ENCODE measurements at regions not wholly inside any gene's neighbourhood (a gene's known extent, or its start where the extent isn't known, plus 50 kb on each side); places are given as distances from the start of the nearest gene placed in this dataset.

GRCh38 chr15:29568840-29569532 lies 253.3 kb downstream of the TJP1 start:
- Histone ChIP-seq H3K9me2 (ENCODE audit: insufficient read depth) (no peaks in the 10 kb centered on the region), H3K9me3 (ENCODE audit: low read depth) (no peaks in the 10 kb centered on the region), H2AFZ (no peak overlapping the region), H3K9ac (no peak overlapping the region), H3K79me2 (ENCODE audit: insufficient read depth) (no peaks in the 10 kb centered on the region), H3K36me3 (ENCODE audit: low read depth) (no peaks in the 10 kb centered on the region), H3K4me3 (no peak overlapping the region), H3K4me2 (ENCODE audit: unreplicated experiment) (no peak overlapping the region), H4K20me1 (ENCODE audit: insufficient read depth) (no peaks in the 10 kb centered on the region), H3K27me3 (replicated peaks; ENCODE audit: insufficient read depth) (peaks cover 57% of the 10 kb centered on the region), H3K27ac (no peak overlapping the region), H3K4me1 (ENCODE audit: insufficient read depth) (no peaks in the 10 kb centered on the region), H3F3A (ENCODE audit: insufficient read depth) (no peaks in the 10 kb centered on the region)
- DNase-seq = peak; percentile 5
- TF ChIP-seq EZH2phosphoT487 (IDR thresholded peaks at IDR 0.05; ENCODE audit: insufficient read depth, low read depth) = no peak
- no peak for TF ChIP-seq EZH2 (IDR thresholded peaks at IDR 0.05; ENCODE audit: insufficient read depth, poor library complexity, severe bottlenecking)
- in situ Hi-C loops (cut with MboI) = no loop called here
- WGBS, 2 experiments (ENCODE audit: low coverage in 1 of 2, low lambda C conversion rate in 2 of 2, missing lambda C conversion rate in 2 of 2) = 44 to 46% methylated on average over 9 of the region's 9 CpGs

DNA sequence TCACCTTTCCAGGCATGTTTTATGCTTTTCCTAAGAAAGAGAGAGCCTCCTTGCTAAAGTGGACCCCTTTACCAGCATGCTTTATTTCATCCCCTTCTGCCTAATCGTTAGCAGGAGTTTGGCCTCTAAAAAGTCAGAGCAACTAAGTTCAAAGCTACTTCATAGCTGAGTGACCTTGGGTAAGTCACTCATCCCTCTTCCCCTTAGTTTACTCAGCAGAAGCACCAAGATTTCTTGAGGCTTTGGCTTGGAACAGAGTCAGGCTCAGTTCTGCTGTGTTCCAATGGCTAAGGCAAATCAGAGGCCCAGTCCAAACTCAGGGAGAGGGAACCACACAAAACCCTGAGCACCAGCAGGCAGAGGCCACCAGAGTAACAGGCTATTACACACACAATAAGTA lies 254.9 kb downstream of the TJP1 start:
- no peaks in the 10 kb centered on the region for H3K9me2 ChIP-seq (ENCODE audit: insufficient read depth)
- peaks cover 43% of the 10 kb centered on the region for H3K27me3 ChIP-seq (replicated peaks; ENCODE audit: insufficient read depth)
- WGBS, 2 experiments (ENCODE audit: low coverage in 1 of 2, low lambda C conversion rate in 2 of 2, missing lambda C conversion rate in 2 of 2) = 19 to 23% methylated on average over 1 of the region's 1 CpG
- DNase-seq = no peak
- no peak overlapping the region for H3K4me2 ChIP-seq (ENCODE audit: unreplicated experiment)
- H3F3A ChIP-seq (ENCODE audit: insufficient read depth) = no peaks in the 10 kb centered on the region
- H2AFZ ChIP-seq = no peak overlapping the region
- H3K9ac ChIP-seq = no peak overlapping the region
- no peak overlapping the region for H3K27ac ChIP-seq
- no peaks in the 10 kb centered on the region for H3K4me1 ChIP-seq (ENCODE audit: insufficient read depth)
- no peaks in the 10 kb centered on the region for H3K79me2 ChIP-seq (ENCODE audit: insufficient read depth)
- no peaks in the 10 kb centered on the region for H3K36me3 ChIP-seq (ENCODE audit: low read depth)
- no peaks in the 10 kb centered on the region for H3K9me3 ChIP-seq (ENCODE audit: low read depth)
- no peaks in the 10 kb centered on the region for H4K20me1 ChIP-seq (ENCODE audit: insufficient read depth)
- in situ Hi-C loops (cut with MboI) = no loop called here
- TF ChIP-seq EZH2phosphoT487 (IDR thresholded peaks at IDR 0.05; ENCODE audit: insufficient read depth, low read depth) (no peak), EZH2 (IDR thresholded peaks at IDR 0.05; ENCODE audit: insufficient read depth, poor library complexity, severe bottlenecking) (no peak)
- no peak overlapping the region for H3K4me3 ChIP-seq

- Histone ChIP-seq H3K9me3 (ENCODE audit: low read depth) (no peaks in the 10 kb centered on the region), H3F3A (ENCODE audit: insufficient read depth) (no peaks in the 10 kb centered on the region), H3K4me1 (ENCODE audit: insufficient read depth) (no peaks in the 10 kb centered on the region), H3K27me3 (replicated peaks; ENCODE audit: insufficient read depth) (peaks cover 39% of the 10 kb centered on the region), H3K9ac (no peak overlapping the region), H3K79me2 (ENCODE audit: insufficient read depth) (no peaks in the 10 kb centered on the region), H3K9me2 (ENCODE audit: insufficient read depth) (no peaks in the 10 kb centered on the region; the same call in 1 of the 2 replicates), H2AFZ (no peak overlapping the region), H3K4me2 (ENCODE audit: unreplicated experiment) (no peak overlapping the region), H3K36me3 (ENCODE audit: low read depth) (no peaks in the 10 kb centered on the region), H3K4me3 (no peak overlapping the region), H3K27ac (no peak overlapping the region), H4K20me1 (ENCODE audit: insufficient read depth) (no peaks in the 10 kb centered on the region)
- in situ Hi-C loops (cut with MboI) = no loop called here
- TF ChIP-seq EZH2phosphoT487 (IDR thresholded peaks at IDR 0.05; ENCODE audit: insufficient read depth, low read depth) (no peak), EZH2 (IDR thresholded peaks at IDR 0.05; ENCODE audit: insufficient read depth, poor library complexity, severe bottlenecking) (no peak)
- DNase-seq = no peak
- WGBS, 2 experiments (ENCODE audit: low coverage in 1 of 2, low lambda C conversion rate in 2 of 2, missing lambda C conversion rate in 2 of 2) = 53 to 54% methylated on average over 3 of the region's 3 CpGs
These were observed 255.4 kb downstream of the TJP1 start for GRCh38 chr15:29566914-29567313.

GRCh38 chr15:29563112-29563511 lies 259.2 kb downstream of the TJP1 start:
- TF ChIP-seq EZH2 (IDR thresholded peaks at IDR 0.05; ENCODE audit: insufficient read depth, poor library complexity, severe bottlenecking) = no peak
- no peak for TF ChIP-seq EZH2phosphoT487 (IDR thresholded peaks at IDR 0.05; ENCODE audit: insufficient read depth, low read depth)
- no peaks in the 10 kb centered on the region for H4K20me1 ChIP-seq (ENCODE audit: insufficient read depth)
- H3K79me2 ChIP-seq (ENCODE audit: insufficient read depth) = no peaks in the 10 kb centered on the region
- no peaks in the 10 kb centered on the region for H3K4me1 ChIP-seq (ENCODE audit: insufficient read depth)
- H2AFZ ChIP-seq = no peak overlapping the region
- no peaks in the 10 kb centered on the region for H3K36me3 ChIP-seq (ENCODE audit: low read depth)
- H3K4me3 ChIP-seq = no peak overlapping the region
- no peaks in the 10 kb centered on the region; the same call in 1 of the 2 replicates for H3K9me2 ChIP-seq (ENCODE audit: insufficient read depth)
- no peaks in the 10 kb centered on the region for H3K9me3 ChIP-seq (ENCODE audit: low read depth)
- in situ Hi-C loops (cut with MboI) = no loop called here
- H3K4me2 ChIP-seq (ENCODE audit: unreplicated experiment) = no peak overlapping the region
- no peak overlapping the region for H3K27ac ChIP-seq
- DNase-seq = no peak
- H3K9ac ChIP-seq = no peak overlapping the region
- no peaks in the 10 kb centered on the region for H3F3A ChIP-seq (ENCODE audit: insufficient read depth)
- H3K27me3 ChIP-seq (replicated peaks; ENCODE audit: insufficient read depth) = peaks cover 14% of the 10 kb centered on the region
